ELF-1 (cell line): ENCODE measurements at regions not wholly inside any gene's neighbourhood (a gene's known extent, or its start where the extent isn't known, plus 50 kb on each side); places are given as distances from the start of the nearest gene placed in this dataset.

Experiments used
- DNase-seq: peaks from one replicate; pipeline ENCODE4 v3.0.0-alpha.2; 2016; ENCODE audit warnings: low read depth, low spot score

DNA sequence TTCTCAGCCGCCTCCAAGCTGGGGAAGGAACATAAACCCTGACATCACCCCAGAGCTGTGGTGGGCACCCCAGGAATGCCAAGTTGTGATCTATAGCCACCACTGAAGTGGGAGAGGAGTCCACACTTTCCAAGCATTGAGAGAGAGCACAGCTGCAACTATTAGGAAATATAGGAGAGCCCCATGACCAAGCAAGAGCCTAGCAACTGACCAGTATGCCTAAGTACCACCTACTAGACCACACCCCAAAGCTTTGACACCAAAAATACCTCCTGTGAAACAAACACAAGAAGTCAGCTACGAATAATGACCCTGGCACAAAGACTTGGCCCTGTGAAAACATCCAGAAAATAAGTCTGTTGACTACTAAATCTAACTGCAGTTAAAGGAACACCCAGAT is 804.1 kb upstream of the IGFBP3 start:
- no peak for DNase-seq

DNA sequence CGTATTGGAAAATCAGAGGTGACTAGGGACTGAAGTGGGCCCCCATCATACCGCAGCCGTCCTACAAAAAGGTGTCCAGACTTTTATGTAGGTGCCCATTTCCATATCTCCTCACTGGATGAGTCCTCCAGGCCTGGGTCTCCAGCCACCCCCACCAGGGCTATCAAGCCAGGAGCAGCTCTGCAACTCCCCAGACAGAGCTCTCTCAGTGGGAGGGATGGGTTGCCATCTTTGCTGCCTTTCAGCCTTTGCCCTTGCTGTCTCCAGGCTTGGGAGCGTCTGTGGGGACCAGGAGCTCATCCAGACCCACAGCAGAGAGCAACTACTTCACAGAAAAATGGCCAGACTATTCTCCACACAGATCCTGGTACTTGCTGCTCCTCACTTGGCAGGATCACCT is 802.7 kb upstream of the IGFBP3 start:
- DNase-seq: no peak

DNA sequence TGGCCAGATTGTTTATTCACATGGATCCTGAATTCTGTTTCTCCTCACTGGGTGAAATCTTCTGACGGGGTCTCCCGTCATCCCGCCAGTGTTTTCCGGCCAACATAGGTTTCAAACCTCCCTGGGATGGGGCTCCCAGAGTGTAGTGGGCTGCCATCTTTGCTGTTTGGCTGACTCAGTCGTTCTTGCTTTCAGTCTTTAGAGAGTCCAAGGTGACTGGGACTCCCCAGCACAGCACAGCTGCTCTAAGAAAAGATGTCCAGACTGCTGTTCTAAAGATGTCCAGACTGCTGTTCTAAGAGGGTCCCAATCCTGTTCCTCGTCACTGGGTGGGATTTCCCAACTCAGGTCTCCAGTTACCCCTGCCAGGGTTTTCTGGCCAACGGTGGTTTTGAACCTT is 801.9 kb upstream of the IGFBP3 start:
- no peak for DNase-seq

DNA sequence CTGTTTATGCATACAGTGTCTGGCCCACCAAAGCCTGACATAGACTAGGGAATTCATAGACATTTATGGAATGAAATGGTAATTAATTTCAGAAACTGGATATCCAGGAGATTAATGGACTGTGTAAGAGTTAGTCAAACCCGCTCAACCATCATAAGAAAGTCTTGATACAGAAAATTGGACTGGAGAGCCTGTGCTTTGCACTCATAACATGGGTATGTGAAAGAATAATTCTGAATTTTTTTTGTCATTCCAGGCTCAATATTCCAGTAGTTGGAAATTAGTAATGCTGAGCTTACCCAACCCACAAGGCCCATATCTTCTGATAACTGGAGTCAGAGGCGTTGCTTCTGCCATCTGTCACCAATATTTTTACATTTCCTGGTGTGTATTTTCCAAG is 799.7 kb upstream of the IGFBP3 start:
- no peak for DNase-seq

DNA sequence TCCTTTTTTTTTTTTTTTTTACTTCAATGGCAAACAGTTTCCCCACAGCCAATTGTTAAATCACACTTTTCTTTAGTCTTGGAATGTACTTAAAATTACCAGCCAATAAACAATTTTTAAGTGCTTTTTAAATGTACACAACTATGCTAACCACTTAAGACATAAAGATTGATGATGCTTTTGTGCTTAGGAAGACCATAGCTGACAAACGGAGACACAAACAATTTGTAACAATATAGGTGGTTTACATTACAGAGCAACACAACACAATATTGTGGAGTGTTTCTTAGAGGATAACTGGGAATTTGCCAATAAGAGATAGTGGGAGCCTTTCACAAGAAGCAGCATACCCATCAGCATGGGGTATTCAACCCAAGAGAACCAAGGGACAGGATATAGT is 798.5 kb upstream of the IGFBP3 start:
- no peak for DNase-seq

DNA sequence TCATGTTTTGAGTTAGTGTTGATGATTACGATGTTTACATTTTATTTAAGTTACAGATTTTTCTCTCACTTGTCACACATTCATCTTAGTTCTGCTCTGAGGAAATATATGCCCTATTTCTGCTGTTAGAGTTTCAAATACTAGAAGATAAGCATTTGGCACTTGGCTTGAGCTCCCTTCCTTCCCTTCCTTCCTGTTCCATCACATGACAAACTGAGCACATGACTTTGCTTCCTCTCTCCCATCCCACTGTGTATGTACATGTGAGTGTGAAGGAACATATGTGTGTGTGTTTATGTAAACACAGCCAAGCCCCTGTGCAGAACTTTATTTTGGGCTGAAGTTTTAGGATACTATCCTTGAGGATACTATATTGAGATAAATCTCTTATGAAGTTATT is 795.9 kb upstream of the IGFBP3 start:
- DNase-seq: no peak

DNA sequence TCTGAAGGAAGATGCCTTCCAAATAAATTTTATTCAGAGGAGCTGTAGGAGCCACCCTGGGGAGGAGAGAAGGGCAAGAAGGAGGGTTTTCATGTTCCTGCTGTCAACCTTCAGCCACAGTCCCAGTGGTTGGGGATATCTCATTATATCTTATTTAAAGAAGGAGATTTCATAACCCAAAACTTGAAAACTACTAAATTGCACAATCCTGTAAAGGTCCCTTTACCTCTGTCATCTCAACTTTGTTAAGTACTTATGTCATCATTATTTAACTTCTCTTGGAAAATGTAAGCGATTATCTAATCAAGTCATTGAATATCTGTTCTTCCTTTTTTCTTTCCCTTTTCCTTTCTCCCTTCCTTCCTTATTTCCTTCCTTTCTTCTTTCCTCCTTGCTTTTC is 794.5 kb upstream of the IGFBP3 start:
- DNase-seq: no peak

DNA sequence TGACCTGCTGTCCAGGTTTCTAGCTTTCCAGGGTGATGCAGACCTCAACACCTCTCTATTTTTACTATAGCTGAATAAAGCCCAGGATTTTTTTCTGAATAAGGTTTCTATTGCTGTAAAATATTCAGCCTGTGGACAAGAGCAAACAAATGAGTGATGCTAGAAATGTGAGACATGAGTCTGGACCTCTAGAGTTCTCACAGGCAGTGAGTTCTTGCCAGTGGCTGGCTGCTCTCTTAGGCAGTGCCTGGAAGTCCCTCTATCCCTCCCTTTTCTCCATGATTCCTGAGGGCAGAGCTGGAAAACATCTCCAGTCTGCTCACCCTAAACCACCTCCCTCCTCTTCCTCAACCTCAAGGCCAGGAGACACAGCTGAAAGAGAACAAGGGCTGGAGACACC is 793.8 kb upstream of the IGFBP3 start:
- no peak for DNase-seq

DNA sequence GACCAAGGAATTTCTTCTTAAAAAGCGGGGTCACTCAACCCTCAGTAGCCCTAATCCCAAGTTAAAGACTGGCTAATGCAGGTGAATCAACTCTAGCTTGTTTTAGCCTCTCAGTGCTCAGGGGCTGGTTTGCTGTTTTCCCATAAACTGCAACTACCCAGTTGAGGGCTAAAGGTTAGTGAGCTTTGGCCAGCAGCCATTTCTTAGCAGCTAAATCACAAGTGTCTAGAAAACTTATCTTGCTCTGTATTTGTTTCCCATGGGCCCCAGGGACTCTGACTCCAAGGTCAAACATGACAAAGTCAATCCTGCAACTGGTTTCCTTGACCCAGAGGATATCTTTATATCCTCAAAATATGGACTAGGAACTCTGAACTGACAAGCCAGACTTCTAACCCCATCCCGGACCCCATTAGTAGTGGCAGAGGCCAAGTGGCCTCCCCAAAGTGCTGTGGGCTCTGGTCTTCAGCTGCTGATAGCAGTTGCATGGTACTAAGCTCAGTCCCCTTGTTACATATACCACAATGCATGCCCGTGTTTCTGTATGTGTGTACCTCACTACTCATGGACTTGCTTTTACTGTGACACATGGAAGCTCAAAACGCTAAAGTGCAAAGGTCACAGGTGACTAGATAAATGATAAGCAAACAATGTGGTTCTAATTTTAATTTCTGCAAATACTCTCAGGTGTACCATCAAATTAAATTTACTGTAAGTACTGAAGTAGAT is 793.0 kb upstream of the IGFBP3 start:
- no peak for DNase-seq

DNA sequence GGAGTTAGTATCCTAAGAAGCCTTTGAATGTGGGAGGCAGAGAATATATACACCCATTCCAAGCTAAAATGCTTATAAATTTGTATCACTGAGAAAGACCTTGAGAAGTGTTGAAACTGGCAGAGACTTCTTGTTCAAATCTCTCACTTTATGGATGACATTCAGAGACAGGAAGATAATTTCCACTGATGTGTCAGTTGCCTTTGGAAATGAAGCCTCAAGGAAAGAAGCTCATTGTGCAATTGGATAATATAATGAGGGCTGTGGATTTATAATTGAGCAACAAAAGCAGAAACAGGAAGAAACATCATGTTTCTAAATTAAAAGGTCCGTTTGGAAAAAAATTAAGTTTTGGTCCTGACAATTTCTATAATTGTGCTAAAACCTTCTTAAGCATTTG is 789.9 kb upstream of the IGFBP3 start:
- DNase-seq: no peak

DNA sequence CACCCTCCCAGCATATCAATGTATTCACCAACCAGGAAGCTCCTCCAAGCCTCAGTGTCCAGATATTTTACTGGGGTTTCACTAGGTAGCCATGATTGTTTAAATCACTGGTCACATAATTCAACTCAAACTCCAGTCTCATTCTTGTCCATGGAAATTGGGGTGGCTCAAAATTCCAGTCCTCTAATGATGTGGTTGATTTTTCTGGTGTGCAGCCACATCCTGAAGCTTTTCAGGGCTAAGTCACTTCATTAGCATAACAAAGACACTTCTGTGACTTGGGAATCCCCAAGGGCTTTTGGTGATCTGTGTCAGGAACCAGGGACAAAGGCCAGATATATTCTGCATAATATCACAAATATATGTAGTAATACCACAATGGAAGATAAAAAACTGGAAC is 786.9 kb upstream of the IGFBP3 start:
- DNase-seq: peak; percentile 52

DNA sequence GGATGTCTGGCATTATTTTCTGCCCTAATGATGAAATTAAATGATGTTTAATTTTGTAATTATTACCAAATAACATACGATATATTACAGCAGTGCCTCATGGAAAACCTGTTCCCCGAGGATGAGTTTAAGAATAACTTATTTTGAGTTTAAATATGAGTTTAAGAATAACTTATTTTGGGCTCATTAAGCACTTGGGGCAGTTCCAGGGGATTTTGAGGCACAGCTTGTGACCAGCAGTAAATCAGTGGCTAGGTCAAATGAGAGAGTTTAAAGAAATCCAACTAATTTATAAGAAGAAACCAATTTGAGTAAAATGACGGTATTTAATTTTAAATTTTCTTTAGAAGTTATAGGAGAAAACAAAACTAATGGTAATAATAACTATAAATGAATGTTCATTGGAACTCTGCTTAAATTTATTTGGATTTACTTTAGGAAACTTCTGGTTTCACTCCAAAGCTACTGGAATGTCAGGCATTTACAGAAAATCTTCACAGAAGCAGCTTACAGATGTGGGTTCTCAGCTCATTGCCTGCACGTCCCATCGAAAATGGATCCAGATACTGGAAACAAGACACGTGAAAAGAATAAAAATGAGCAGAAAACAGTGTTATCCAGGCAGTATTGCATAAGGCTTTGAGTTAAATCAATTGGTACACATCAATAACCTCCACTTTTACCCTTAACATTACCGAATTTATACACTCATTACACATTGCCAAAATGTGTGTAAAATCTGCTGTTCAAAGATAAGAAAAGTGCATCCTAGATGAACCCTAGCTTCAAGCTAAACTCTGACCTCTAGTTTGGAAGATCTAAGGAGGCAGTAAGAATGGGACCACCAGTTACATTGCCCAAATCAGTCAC is 784.5 kb upstream of the IGFBP3 start:
- no peak for DNase-seq

DNA sequence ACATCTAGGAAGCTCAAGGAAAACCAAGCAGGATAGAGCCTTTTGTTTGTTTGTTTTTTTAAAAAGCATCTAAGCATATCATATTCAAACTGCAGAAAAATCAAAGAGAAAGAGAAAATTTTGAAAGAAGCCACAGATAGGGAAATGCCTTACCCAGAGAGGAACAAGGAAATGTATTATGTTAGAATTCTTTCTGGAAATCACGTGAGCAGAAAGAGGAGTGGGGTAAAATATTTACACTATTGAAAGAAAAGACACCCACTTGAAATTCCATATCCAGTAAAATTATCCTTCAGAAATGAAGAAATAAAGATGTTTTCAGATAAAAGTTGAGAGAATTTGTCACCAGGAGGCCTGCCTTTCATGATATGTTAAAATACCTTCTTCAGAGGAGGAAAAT is 775.7 kb upstream of the IGFBP3 start:
- no peak for DNase-seq

DNA sequence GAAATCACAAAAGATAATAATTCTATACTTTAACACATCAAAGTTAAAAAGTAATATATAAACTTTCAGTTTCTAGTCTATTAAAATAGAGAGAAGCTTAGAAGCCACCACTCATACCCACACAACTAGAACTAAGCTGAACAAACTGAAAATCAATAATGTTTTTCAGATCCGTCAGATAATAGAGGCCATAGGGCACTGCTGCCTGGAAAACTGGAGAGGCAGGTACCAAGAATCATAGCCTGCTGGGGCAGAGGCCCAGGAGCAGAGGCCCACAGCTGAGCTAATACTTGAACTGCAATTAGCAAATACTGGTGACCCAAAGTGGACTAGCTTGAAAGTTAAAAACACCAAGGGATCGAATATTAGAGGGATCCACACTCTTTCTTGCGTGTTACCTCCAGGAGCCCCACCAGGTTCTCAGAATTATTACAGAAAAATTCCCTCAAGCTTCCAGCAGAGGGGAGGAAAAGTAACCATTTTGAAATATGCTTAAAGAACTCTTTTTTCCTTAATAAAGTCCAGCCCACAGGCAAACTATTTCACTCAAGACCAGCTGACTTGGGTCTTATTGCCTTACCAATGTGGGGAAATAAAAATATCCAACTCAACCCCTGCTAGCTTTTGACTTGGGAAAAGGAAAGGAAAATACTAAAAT is 774.1 kb upstream of the IGFBP3 start:
- no peak for DNase-seq

DNA sequence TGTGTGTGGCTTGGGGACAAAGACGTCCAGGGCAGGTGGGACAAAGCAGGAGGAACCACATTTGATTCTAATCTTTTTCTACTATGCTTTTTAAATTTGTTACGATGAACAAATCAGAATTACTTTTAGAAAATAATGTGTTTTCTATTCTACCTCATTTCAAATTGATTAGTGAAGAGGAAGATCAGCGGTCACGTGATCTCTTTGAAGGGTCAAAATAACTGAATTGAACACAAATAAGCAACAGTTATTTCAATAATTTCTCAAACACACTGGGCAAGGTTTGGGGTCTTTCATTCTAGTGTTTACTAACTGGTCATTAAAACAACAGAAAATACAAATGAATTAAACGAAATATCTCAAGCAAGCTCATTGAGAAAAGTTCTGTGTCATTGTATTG is 773.0 kb upstream of the IGFBP3 start:
- no peak for DNase-seq

DNA sequence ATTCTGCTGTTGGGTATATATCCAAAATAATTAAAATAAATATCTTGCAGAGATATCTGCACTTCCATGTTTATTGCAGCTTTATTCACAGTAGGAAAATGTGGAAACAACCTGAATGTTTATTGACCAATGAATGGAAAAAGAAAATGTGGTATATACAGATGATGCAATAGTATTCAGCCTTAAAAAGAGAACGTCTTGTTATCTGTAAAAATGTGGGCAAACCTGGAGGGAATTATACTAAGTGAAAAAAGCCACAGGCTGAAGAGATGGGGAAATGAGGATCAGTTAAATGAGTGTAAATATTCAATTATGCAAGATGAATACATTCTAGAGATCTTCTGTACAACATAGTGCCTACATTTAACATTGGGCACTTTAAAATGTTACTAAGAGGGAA is 766.1 kb upstream of the IGFBP3 start:
- no peak for DNase-seq

DNA sequence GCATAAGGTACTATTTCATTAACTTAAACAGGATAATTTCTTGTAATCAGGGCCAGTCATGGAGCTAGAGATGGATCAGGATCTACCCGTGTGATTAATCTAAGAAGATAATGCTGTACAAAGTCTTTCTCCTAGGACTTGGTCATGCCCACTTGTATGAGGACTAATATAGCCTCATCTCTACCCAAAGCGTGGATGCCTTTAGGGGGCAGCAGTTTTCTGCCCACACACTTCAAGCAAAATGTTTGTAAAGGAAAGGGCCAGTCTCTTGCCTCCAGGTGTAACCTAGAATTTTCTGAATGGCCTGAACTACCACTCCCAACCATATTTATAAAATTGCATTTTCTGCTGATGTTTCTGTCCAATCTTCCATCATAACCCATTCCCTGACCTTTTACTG is 764.0 kb upstream of the IGFBP3 start:
- no peak for DNase-seq

DNA sequence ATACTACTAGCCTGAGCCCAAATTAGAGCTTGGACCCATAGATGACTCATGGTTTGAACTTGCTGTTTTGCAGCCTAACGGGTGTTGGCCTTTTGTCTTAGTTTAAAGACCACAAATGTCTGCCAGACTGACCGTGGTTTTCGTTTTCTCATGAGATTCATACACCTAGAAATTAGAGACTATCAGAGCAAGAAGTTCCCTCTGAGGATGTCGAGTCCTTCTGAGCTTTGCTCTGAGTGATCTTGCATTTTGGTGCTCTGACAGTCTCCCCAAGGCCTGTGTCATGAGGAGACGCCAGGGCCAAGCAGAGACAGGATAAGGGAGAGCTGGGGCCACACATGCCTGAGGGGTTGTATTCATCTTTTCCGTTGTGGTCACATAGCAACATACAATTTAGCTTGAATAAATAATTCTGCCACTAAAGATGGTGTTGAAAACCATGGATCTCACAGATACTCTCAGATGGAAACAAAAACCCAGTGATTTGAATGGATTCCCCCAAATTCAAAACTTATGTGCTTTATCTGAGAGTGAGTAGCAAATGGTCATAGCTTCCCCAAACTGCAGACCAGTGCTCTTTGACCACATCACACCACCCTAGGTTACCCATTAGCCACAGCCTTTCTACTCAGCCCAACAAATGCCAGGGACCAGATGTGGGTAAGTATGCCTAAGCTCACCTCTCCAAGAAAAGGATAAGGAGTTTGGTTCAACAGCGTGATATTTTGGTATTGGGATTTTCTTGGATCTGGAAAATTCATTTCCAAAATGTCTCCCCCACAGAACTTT is 762.0 kb upstream of the IGFBP3 start:
- no peak for DNase-seq

DNA sequence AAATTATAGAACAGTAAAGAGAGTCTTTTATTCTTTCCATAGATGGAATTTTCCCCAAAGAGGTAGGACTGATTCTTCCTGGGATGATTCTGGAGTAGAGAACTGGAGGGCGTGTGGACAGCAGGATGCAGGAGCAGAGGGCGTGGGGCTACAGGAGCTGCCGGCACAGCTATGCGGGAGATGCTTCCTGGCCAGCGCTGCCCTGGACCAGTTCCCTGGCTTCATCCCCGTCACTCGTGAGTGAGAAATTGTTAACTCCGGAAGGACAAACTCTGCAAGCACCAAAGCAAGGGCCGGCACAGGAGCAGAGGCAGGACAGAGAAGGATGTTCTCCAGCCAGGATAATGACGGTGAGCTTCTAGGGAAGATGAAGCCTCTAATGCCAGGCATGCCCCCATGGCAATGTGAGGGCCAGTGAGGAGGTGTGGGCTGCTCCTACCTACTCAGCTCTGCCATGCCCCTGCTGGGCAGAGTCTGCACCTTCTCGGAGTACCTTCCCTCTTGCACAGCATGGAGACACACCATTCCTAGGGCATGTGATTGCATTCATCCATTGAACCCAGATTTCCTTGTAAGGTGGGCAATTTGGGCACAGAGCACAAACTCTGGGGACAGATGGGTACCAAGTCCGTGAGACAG is 760.9 kb upstream of the IGFBP3 start:
- no peak for DNase-seq

DNA sequence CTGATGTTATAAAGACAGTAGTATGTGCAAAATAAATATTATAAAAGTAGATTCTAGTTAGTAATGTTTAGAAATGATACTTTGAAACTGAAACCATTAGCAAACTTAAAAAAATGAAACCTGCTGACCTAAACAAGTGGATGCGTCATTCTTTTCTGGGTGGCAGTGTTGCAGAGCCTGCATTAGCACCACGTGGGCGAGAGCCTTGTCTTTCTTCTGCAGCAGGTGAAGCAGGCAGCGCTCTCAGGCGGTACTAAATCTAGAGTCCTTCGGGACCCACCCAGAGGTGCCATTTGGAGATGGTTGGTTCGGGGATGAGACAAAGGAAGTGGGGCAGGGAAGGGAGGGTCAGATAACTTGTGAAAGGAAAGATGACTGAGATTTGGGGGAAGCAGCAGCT is 759.1 kb upstream of the IGFBP3 start:
- no peak for DNase-seq

DNA sequence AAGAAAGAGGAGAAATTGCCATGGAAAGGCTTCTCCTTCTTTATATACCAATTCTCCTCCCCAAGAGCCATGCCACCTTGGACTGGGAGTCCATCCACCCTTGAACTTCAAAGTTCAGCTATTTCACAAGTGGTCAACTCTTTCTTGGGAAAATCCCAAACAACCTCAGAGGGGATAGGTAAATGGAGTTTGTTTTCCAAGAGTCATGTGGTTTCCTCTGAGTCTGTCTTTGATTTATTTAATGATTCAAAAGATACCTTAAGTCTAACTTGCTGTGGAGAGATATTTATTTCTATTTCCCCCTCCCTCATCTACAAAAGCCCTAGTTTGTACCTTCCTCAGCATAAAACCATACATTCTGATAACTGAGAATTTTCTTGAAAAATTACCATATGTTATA is 758.6 kb upstream of the IGFBP3 start:
- no peak for DNase-seq
